GM23338 (cell line): ENCODE measurements at regions not wholly inside any gene's neighbourhood (a gene's known extent, or its start where the extent isn't known, plus 50 kb on each side); places are given as distances from the start of the nearest gene placed in this dataset.

Source experiments
- ATAC-seq: fragments of 200-7000 bp; cut with Tn5 transposase; 3 replicates; pipeline ENCODE4 v1.9.1; 2020
- DNase-seq: peaks from one replicate; pipeline ENCODE4 v3.0.0-alpha.2; 2015; ENCODE audit warnings: low spot score
- H2AFZ ChIP-seq: fragments of 200-600 bp; sonication (generic); 2 replicates; pipeline ENCODE4 v1.8.0; 2016; ENCODE audit warnings: antibody characterized with exemption, mild to moderate bottlenecking, moderate library complexity
- H3F3A ChIP-seq: fragments of 200-600 bp; sonication (generic); replicated peaks from 2 replicates; pipeline ENCODE4 v1.8.0; 2017; ENCODE audit warnings: antibody characterized with exemption, mixed run types, low read depth
- H3K27ac ChIP-seq: fragments of 200-600 bp; sonication (generic); 2 replicates; pipeline ENCODE4 v1.6.1; 2016; ENCODE audit warnings: low read depth
- H3K27me3 ChIP-seq: fragments of 200-600 bp; sonication (generic); 2 replicates; pipeline ENCODE4 v1.8.0; 2016; ENCODE audit warnings: mild to moderate bottlenecking, mixed run types, moderate library complexity; ENCODE audit not compliant: insufficient read depth
- H3K36me3 ChIP-seq: fragments of 200-600 bp; sonication (generic); 2 replicates; pipeline ENCODE4 v1.8.0; 2016; ENCODE audit warnings: mild to moderate bottlenecking; ENCODE audit not compliant: insufficient read depth
- H3K4me1 ChIP-seq: fragments of 200-600 bp; sonication (generic); 2 replicates; pipeline ENCODE4 v1.8.0; 2016; ENCODE audit warnings: mild to moderate bottlenecking, moderate library complexity; ENCODE audit not compliant: insufficient read depth
- H3K4me2 ChIP-seq: fragments of 200-600 bp; sonication (generic); 2 replicates; pipeline ENCODE4 v1.7.1; 2017; ENCODE audit warnings: mixed run types
- H3K4me3 ChIP-seq: fragments of 200-600 bp; sonication (generic); 2 replicates; pipeline ENCODE4 v1.6.1; 2016; ENCODE audit warnings: mixed run types
- H3K79me2 ChIP-seq: fragments of 200-600 bp; sonication (generic); replicated peaks from 2 replicates; pipeline ENCODE4 v1.8.0; 2017; ENCODE audit warnings: mild to moderate bottlenecking; ENCODE audit not compliant: insufficient read depth
- H3K9me2 ChIP-seq: fragments of 200-600 bp; sonication (generic); 2 replicates; pipeline ENCODE4 v1.8.0; 2017; ENCODE audit not compliant: insufficient read depth
- H4K20me1 ChIP-seq: fragments of 200-600 bp; sonication (generic); replicated peaks from 2 replicates; pipeline ENCODE4 v1.8.0; 2017; ENCODE audit warnings: mild to moderate bottlenecking; ENCODE audit not compliant: insufficient read depth
- H3K27ac Mint-ChIP-seq: 2 replicates; pipeline ENCODE4 v1.8.0; 2020; ENCODE audit warnings: inconsistent platforms, mild to moderate bottlenecking, moderate library complexity, mixed read lengths
- H3K27me3 Mint-ChIP-seq: 3 replicates; pipeline ENCODE4 v1.8.0; 2022; ENCODE audit warnings: low read depth, mild to moderate bottlenecking, moderate library complexity, mixed read lengths, inconsistent platforms; ENCODE audit not compliant: insufficient read depth, poor library complexity
- H3K36me3 Mint-ChIP-seq: 3 replicates; pipeline ENCODE4 v1.8.0; 2021; ENCODE audit warnings: low read depth, mild to moderate bottlenecking, inconsistent platforms, moderate library complexity, mixed read lengths
- H3K4me1 Mint-ChIP-seq: 3 replicates; pipeline ENCODE4 v1.8.0; 2020; ENCODE audit warnings: mild to moderate bottlenecking, inconsistent platforms, mixed read lengths
- H3K4me3 Mint-ChIP-seq: 3 replicates; pipeline ENCODE4 v1.8.0; 2021; ENCODE audit warnings: moderate library complexity, mild to moderate bottlenecking, inconsistent platforms, mixed read lengths
- H3K9me3 Mint-ChIP-seq: 3 replicates; pipeline ENCODE4 v1.8.0; 2020; ENCODE audit warnings: moderate library complexity, mild to moderate bottlenecking, inconsistent platforms, mixed read lengths
- CREB1 ChIP-seq: fragments of 250-450 bp; sonication (Bioruptor Pico); IDR thresholded peaks from 2 replicates; pipeline ENCODE4 v1.5.0; 2020; ENCODE audit warnings: low read depth, mild to moderate bottlenecking, moderate library complexity
- EZH2 ChIP-seq: fragments of 200-600 bp; sonication (generic); IDR thresholded peaks from one replicate; pipeline ENCODE4 v1.8.0; 2017; ENCODE audit warnings: antibody characterized with exemption, mild to moderate bottlenecking, low read depth; ENCODE audit not compliant: unreplicated experiment
- EZH2phosphoT487 ChIP-seq: fragments of 200-600 bp; sonication (generic); IDR thresholded peaks from one replicate; pipeline ENCODE4 v1.8.1; 2018; ENCODE audit warnings: antibody characterized with exemption; ENCODE audit not compliant: unreplicated experiment
- JUNB ChIP-seq: IDR thresholded peaks from one replicate; pipeline ENCODE4 v1.6.1; 2016; ENCODE audit warnings: antibody characterized with exemption; ENCODE audit not compliant: unreplicated experiment
- NANOG ChIP-seq: IDR thresholded peaks from 2 replicates; pipeline ENCODE4 v1.6.1; 2016; ENCODE audit warnings: antibody characterized with exemption, borderline replicate concordance
- POLR2AphosphoS5 ChIP-seq: IDR thresholded peaks from 2 replicates; pipeline ENCODE4 v1.6.1; 2016; ENCODE audit warnings: antibody characterized with exemption, low read depth
- REST ChIP-seq: IDR thresholded peaks from one replicate; pipeline ENCODE4 v1.6.1; 2018; ENCODE audit warnings: antibody characterized with exemption; ENCODE audit not compliant: unreplicated experiment
- STAT1 ChIP-seq: IDR thresholded peaks from one replicate; pipeline ENCODE4 v1.6.1; 2016; ENCODE audit warnings: antibody characterized with exemption; ENCODE audit not compliant: unreplicated experiment
- ZNF114 ChIP-seq: fragments of 250-450 bp; sonication (Bioruptor Pico); IDR thresholded peaks from 2 replicates; pipeline ENCODE4 v1.5.0; 2020; ENCODE audit warnings: mild to moderate bottlenecking, moderate library complexity
- ZNF331 ChIP-seq: fragments of 250-450 bp; sonication (Bioruptor Pico); IDR thresholded peaks from 2 replicates; pipeline ENCODE4 v1.5.0; 2020; ENCODE audit warnings: low read depth, mild to moderate bottlenecking, moderate library complexity
- TF ChIP-seq, protein P1 (sequence below): fragments of 250-450 bp; sonication (Bioruptor Pico); IDR thresholded peaks from 2 replicates; pipeline ENCODE4 v1.5.0; 2020; ENCODE audit warnings: mild to moderate bottlenecking, moderate library complexity
- TF ChIP-seq, protein P2 (sequence below): IDR thresholded peaks from 2 replicates; pipeline ENCODE4 v1.6.1; 2016; ENCODE audit warnings: antibody characterized with exemption
- TF ChIP-seq, protein P3 (sequence below), 2 experiments: fragments of 200-600 bp in 1 of 2; sonication (generic) in 1 of 2; conservative IDR thresholded peaks; 2 replicates each; pipeline versions ENCODE4 v1.5.1 to v1.6.1; 2016 to 2017; ENCODE audit warnings: antibody characterized with exemption in 2 of 2, low read depth in 2 of 2, mild to moderate bottlenecking in 2 of 2, moderate library complexity in 1 of 2

- H4K20me1 ChIP-seq, result no peaks in the 10 kb centered on the region
- no peaks in the 10 kb centered on the region for H3K79me2 ChIP-seq
- ATAC-seq (no peak), DNase-seq (no peak)
- H3K9me2 ChIP-seq, result no peaks in the 10 kb centered on the region
- H3F3A ChIP-seq, result no peaks in the 10 kb centered on the region
- H3K4me2 ChIP-seq, result no peak overlapping the region
- H2AFZ ChIP-seq, result no peak overlapping the region
- Mint-ChIP-seq H3K27ac (no peak overlapping the region), H3K9me3 (no peaks in the 10 kb centered on the region), H3K4me1 (peaks cover 6% of the 10 kb centered on the region; the same call in 2 of the 3 replicates), H3K4me3 (no peak overlapping the region), H3K27me3 (no peaks in the 10 kb centered on the region), H3K36me3 (no peaks in the 10 kb centered on the region)
- TF ChIP-seq NANOG, result no peak
- no peak for TF ChIP-seq ZNF331 (CRISPR knock-in tag)
- no peak for TF ChIP-seq EZH2phosphoT487
- no peak for TF ChIP-seq POLR2AphosphoS5
- TF ChIP-seq, protein P1, sequence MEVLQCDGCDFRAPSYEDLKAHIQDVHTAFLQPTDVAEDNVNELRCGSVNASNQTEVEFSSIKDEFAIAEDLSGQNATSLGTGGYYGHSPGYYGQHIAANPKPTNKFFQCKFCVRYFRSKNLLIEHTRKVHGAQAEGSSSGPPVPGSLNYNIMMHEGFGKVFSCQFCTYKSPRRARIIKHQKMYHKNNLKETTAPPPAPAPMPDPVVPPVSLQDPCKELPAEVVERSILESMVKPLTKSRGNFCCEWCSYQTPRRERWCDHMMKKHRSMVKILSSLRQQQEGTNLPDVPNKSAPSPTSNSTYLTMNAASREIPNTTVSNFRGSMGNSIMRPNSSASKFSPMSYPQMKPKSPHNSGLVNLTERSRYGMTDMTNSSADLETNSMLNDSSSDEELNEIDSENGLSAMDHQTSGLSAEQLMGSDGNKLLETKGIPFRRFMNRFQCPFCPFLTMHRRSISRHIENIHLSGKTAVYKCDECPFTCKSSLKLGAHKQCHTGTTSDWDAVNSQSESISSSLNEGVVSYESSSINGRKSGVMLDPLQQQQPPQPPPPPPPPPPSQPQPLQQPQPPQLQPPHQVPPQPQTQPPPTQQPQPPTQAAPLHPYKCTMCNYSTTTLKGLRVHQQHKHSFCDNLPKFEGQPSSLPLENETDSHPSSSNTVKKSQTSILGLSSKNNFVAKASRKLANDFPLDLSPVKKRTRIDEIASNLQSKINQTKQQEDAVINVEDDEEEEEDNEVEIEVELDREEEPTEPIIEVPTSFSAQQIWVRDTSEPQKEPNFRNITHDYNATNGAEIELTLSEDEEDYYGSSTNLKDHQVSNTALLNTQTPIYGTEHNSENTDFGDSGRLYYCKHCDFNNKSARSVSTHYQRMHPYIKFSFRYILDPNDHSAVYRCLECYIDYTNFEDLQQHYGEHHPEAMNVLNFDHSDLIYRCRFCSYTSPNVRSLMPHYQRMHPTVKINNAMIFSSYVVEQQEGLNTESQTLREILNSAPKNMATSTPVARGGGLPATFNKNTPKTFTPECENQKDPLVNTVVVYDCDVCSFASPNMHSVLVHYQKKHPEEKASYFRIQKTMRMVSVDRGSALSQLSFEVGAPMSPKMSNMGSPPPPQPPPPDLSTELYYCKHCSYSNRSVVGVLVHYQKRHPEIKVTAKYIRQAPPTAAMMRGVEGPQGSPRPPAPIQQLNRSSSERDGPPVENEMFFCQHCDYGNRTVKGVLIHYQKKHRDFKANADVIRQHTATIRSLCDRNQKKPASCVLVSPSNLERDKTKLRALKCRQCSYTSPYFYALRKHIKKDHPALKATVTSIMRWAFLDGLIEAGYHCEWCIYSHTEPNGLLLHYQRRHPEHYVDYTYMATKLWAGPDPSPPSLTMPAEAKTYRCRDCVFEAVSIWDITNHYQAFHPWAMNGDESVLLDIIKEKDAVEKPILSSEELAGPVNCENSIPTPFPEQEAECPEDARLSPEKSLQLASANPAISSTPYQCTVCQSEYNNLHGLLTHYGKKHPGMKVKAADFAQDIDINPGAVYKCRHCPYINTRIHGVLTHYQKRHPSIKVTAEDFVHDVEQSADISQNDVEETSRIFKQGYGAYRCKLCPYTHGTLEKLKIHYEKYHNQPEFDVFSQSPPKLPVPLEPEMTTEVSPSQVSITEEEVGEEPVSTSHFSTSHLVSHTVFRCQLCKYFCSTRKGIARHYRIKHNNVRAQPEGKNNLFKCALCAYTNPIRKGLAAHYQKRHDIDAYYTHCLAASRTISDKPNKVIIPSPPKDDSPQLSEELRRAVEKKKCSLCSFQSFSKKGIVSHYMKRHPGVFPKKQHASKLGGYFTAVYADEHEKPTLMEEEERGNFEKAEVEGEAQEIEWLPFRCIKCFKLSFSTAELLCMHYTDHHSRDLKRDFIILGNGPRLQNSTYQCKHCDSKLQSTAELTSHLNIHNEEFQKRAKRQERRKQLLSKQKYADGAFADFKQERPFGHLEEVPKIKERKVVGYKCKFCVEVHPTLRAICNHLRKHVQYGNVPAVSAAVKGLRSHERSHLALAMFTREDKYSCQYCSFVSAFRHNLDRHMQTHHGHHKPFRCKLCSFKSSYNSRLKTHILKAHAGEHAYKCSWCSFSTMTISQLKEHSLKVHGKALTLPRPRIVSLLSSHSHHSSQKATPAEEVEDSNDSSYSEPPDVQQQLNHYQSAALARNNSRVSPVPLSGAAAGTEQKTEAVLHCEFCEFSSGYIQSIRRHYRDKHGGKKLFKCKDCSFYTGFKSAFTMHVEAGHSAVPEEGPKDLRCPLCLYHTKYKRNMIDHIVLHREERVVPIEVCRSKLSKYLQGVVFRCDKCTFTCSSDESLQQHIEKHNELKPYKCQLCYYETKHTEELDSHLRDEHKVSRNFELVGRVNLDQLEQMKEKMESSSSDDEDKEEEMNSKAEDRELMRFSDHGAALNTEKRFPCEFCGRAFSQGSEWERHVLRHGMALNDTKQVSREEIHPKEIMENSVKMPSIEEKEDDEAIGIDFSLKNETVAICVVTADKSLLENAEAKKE (CRISPR knock-in tag), result no peak
- TF ChIP-seq, protein P2, sequence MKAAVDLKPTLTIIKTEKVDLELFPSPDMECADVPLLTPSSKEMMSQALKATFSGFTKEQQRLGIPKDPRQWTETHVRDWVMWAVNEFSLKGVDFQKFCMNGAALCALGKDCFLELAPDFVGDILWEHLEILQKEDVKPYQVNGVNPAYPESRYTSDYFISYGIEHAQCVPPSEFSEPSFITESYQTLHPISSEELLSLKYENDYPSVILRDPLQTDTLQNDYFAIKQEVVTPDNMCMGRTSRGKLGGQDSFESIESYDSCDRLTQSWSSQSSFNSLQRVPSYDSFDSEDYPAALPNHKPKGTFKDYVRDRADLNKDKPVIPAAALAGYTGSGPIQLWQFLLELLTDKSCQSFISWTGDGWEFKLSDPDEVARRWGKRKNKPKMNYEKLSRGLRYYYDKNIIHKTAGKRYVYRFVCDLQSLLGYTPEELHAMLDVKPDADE, result no peak
- TF ChIP-seq, protein P3, sequence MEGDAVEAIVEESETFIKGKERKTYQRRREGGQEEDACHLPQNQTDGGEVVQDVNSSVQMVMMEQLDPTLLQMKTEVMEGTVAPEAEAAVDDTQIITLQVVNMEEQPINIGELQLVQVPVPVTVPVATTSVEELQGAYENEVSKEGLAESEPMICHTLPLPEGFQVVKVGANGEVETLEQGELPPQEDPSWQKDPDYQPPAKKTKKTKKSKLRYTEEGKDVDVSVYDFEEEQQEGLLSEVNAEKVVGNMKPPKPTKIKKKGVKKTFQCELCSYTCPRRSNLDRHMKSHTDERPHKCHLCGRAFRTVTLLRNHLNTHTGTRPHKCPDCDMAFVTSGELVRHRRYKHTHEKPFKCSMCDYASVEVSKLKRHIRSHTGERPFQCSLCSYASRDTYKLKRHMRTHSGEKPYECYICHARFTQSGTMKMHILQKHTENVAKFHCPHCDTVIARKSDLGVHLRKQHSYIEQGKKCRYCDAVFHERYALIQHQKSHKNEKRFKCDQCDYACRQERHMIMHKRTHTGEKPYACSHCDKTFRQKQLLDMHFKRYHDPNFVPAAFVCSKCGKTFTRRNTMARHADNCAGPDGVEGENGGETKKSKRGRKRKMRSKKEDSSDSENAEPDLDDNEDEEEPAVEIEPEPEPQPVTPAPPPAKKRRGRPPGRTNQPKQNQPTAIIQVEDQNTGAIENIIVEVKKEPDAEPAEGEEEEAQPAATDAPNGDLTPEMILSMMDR (conservative IDR thresholded peaks at IDR 0.05; ENCODE audit: low read depth in 2 of 2), result no peak
- TF ChIP-seq CREB1 (CRISPR knock-in tag), result no peak
- TF ChIP-seq ZNF114 (CRISPR knock-in tag), result no peak
- no peak for TF ChIP-seq STAT1
- TF ChIP-seq REST, result no peak
- TF ChIP-seq JUNB, result no peak
- no peak for TF ChIP-seq EZH2
- H3K36me3 ChIP-seq, result no peaks in the 10 kb centered on the region
- H3K4me1 ChIP-seq, result no peaks in the 10 kb centered on the region
- H3K27ac ChIP-seq, result no peak overlapping the region
- H3K27me3 ChIP-seq, result no peaks in the 10 kb centered on the region
- H3K4me3 ChIP-seq, result no peak overlapping the region
Measured at GRCh38 chr18:66874375-66874774, 270.5 kb upstream of the CDH19 start.
